IMR-90 (cell line): ENCODE measurements at regions not wholly inside any gene's neighbourhood (a gene's known extent, or its start where the extent isn't known, plus 50 kb on each side); places are given as distances from the start of the nearest gene placed in this dataset.
"Not testable (repeated sequence)": the region's sequence is repeated elsewhere in the genome, so short reads cannot be mapped to it uniquely, and the experiment has no call there.

Experiments used
- ATAC-seq: fragments of 200-7000 bp; cut with Tn5 transposase; 2 replicates; pipeline ENCODE4 v1.9.1; 2020; ENCODE audit warnings: low read depth, mild to moderate bottlenecking, moderate library complexity
- BruUV-seq: library from RNA; stranded (reverse); fragments of 400-500 nt; replicated peaks from 2 replicates; lab custom pipeline; 2021; lab: Mats Ljungman, UMichigan
- CTCF ChIA-PET: fragments of 300-600 bp; formaldehyde crosslinking; extraction: SDS; loops from one replicate; lab custom pipeline; 2021; ENCODE audit warnings: antibody characterized with exemption; lab: Yijun Ruan, JAX
- POLR2A ChIA-PET: fragments of 300-600 bp; sonication (Branson Sonifier 250); formaldehyde crosslinking; loops from one replicate; lab custom pipeline; 2022; ENCODE audit warnings: antibody characterized with exemption; ENCODE audit not compliant: unreplicated experiment; lab: Charles Lee
- DNase-seq: peaks from one replicate; pipeline ENCODE4 v3.0.0; 2013
- H2AFZ ChIP-seq: replicated peaks from 2 replicates; pipeline ENCODE3; 2013; ENCODE audit warnings: low read length, mild to moderate bottlenecking; ENCODE audit not compliant: poor library complexity
- H2AK5ac ChIP-seq: 2 replicates; pipeline ENCODE4 v1.6.1; 2013; ENCODE audit warnings: low read depth, low read length, inconsistent platforms
- H2AK9ac ChIP-seq: replicated peaks from 2 replicates; pipeline ENCODE3; 2013; ENCODE audit warnings: mild to moderate bottlenecking, low read depth, low read length, moderate library complexity; ENCODE audit not compliant: poor library complexity
- H2BK120ac ChIP-seq: 2 replicates; pipeline ENCODE4 v1.6.1; 2013; ENCODE audit warnings: low read depth, low read length, inconsistent platforms
- H2BK15ac ChIP-seq: 3 replicates; pipeline ENCODE4 v1.6.1; 2013; ENCODE audit warnings: low read depth, low read length, inconsistent platforms
- H2BK20ac ChIP-seq: 2 replicates; pipeline ENCODE4 v1.6.1; 2013; ENCODE audit warnings: low read depth, mild to moderate bottlenecking, inconsistent platforms, low read length, moderate library complexity
- H2BK5ac ChIP-seq: 2 replicates; pipeline ENCODE4 v1.6.1; 2013; ENCODE audit warnings: mild to moderate bottlenecking, low read depth, low read length, inconsistent platforms; ENCODE audit not compliant: poor library complexity, severe bottlenecking
- H3K14ac ChIP-seq: replicated peaks from 2 replicates; pipeline ENCODE4 v1.6.1; 2013; ENCODE audit warnings: low read depth, low read length, inconsistent platforms
- H3K18ac ChIP-seq: 2 replicates; pipeline ENCODE4 v1.6.1; 2013; ENCODE audit warnings: low read depth, low read length, control low read depth
- H3K23ac ChIP-seq: 2 replicates; pipeline ENCODE4 v1.6.1; 2013; ENCODE audit warnings: low read depth, low read length, inconsistent platforms
- H3K27ac ChIP-seq: 2 replicates; pipeline ENCODE4 v1.5.1; 2013; ENCODE audit warnings: mild to moderate bottlenecking, control low read depth, low read length; ENCODE audit not compliant: insufficient read depth
- H3K27me3 ChIP-seq: 2 replicates; pipeline ENCODE4 v1.6.1; 2013; ENCODE audit warnings: low read length; ENCODE audit not compliant: control insufficient read depth, insufficient read depth
- H3K36me3 ChIP-seq: 2 replicates; pipeline ENCODE4 v1.6.1; 2013; ENCODE audit warnings: low read length, mixed read lengths; ENCODE audit not compliant: control insufficient read depth, insufficient read depth
- H3K4ac ChIP-seq: 2 replicates; pipeline ENCODE4 v1.6.1; 2013; ENCODE audit warnings: low read depth, low read length, inconsistent platforms
- H3K4me1 ChIP-seq: 2 replicates; pipeline ENCODE4 v1.6.1; 2013; ENCODE audit warnings: low read length, mixed read lengths; ENCODE audit not compliant: control insufficient read depth, insufficient read depth
- H3K4me2 ChIP-seq: 2 replicates; pipeline ENCODE4 v1.6.1; 2013; ENCODE audit warnings: low read depth, mild to moderate bottlenecking, control low read depth, low read length, moderate library complexity
- H3K4me3 ChIP-seq: 2 replicates; pipeline ENCODE4 v1.5.1; 2013; ENCODE audit warnings: low read depth, mild to moderate bottlenecking, control low read depth, low read length, moderate library complexity; ENCODE audit not compliant: insufficient read depth
- H3K56ac ChIP-seq: 2 replicates; pipeline ENCODE4 v1.6.1; 2013; ENCODE audit warnings: low read length, inconsistent platforms; ENCODE audit not compliant: insufficient read depth; ENCODE audit errors: extremely low read depth
- H3K79me1 ChIP-seq, 2 experiments: 2 replicates each; pipeline ENCODE4 v1.6.1; 2013; ENCODE audit warnings: low read length in 2 of 2, inconsistent platforms in 1 of 2, low read depth in 1 of 2
- H3K9ac ChIP-seq: 2 replicates; pipeline ENCODE4 v1.6.1; 2013; ENCODE audit warnings: low read depth, low read length, control low read depth
- H3K9me1 ChIP-seq: 2 replicates; pipeline ENCODE4 v1.6.1; 2013; ENCODE audit warnings: low read length, inconsistent platforms; ENCODE audit not compliant: insufficient read depth
- H3K9me3 ChIP-seq: 2 replicates; pipeline ENCODE4 v1.6.1; 2013; ENCODE audit warnings: low read length; ENCODE audit not compliant: control insufficient read depth, insufficient read depth
- H4K20me1 ChIP-seq: 2 replicates; pipeline ENCODE4 v1.6.1; 2013; ENCODE audit warnings: low read length, inconsistent platforms; ENCODE audit not compliant: insufficient read depth
- H4K5ac ChIP-seq: 2 replicates; pipeline ENCODE4 v1.6.1; 2013; ENCODE audit warnings: mild to moderate bottlenecking, low read depth, low read length, control low read depth
- H4K8ac ChIP-seq, 2 experiments: 2 replicates each; pipeline ENCODE4 v1.6.1; 2013; ENCODE audit warnings: low read depth in 2 of 2, low read length in 2 of 2, control low read depth in 1 of 2, inconsistent platforms in 1 of 2
- H4K91ac ChIP-seq: 2 replicates; pipeline ENCODE4 v1.6.1; 2013; ENCODE audit warnings: low read depth, low read length, inconsistent platforms; ENCODE audit not compliant: insufficient read depth
- WGBS, 2 experiments: methylation state at CpG; one replicate each; pipeline versions ENCODE4 v1.1.5 to v1.1.7; 2013; ENCODE audit warnings: missing lambda C conversion rate in 2 of 2; ENCODE audit not compliant: insufficient read length in 1 of 2; ENCODE audit errors: extremely low coverage in 2 of 2; 5-methylcytosine and 5-hydroxymethylcytosine counted together
- dilution Hi-C: fragments of 300-500 bp; cut with HindIII; formaldehyde crosslinking; loops from one replicate; pipeline ENCODE4 v1.14.3; 2018; ENCODE audit warnings: low sequenced_read_pairs; ENCODE audit not compliant: unreplicated experiment
- in situ Hi-C: fragments of 300-500 bp; cut with MboI; formaldehyde crosslinking; loops from 3 replicates; pipeline ENCODE4 v1.14.3; 2019; ENCODE audit warnings: low sequenced_read_pairs, inconsistent platforms, mixed read lengths
- intact Hi-C: fragments of 100-400 bp; cut with micrococcal nuclease; formaldehyde crosslinking; loops from 2 replicates; pipeline ENCODE4 v1.10.0; 2022

GRCh38 chr2:132286289-132286911 is 124.6 kb upstream of the ANKRD30BL start:
- H3K27me3 ChIP-seq, H3K27ac ChIP-seq, H3K9me1 ChIP-seq, H3K14ac ChIP-seq, H2AK9ac ChIP-seq, H2BK15ac ChIP-seq, DNase-seq, H3K4me1 ChIP-seq, H3K36me3 ChIP-seq, H4K8ac ChIP-seq, H2BK5ac ChIP-seq, CTCF ChIA-PET, ATAC-seq, H2BK20ac ChIP-seq, H4K5ac ChIP-seq, H3K56ac ChIP-seq, H2AFZ ChIP-seq, H3K4me2 ChIP-seq, BruUV-seq, intact Hi-C loops, H3K4ac ChIP-seq, H3K18ac ChIP-seq, H2AK5ac ChIP-seq, H3K9me3 ChIP-seq, POLR2A ChIA-PET, in situ Hi-C loops, H4K20me1 ChIP-seq, H3K79me1 ChIP-seq, dilution Hi-C loops, H3K4me3 ChIP-seq, H3K23ac ChIP-seq, H4K91ac ChIP-seq, H3K9ac ChIP-seq, H2BK120ac ChIP-seq: not testable (repeated sequence)
- WGBS, 2 experiments, result 36% methylated on average over 3 of the region's 6 CpGs; no CpG with 5 or more reads in 1 of the 2 experiments

DNA sequence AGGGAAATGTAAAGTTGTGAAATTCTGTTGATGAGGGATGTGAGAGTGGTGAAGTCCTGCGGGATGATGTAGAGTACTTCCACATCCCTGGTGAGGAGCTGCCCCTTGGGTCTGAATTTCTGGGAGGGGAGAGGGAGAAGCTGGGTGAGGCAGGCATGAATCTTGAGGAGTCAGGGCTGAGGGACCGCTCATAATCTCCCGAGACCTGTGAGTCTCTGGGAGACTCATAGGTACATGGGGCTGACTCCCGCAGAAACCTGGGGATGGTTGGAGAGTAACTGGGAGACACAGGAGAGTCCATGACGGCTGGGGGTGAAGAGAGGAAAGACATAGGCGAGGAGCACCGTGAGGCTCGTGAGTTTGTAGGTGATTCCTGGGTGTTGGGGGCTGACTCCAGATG is 126.2 kb upstream of the ANKRD30BL start:
- H3K18ac ChIP-seq, H3K9me3 ChIP-seq, H3K9ac ChIP-seq, intact Hi-C loops, H3K4ac ChIP-seq, in situ Hi-C loops, H2BK15ac ChIP-seq, dilution Hi-C loops, H3K9me1 ChIP-seq, H3K4me2 ChIP-seq, H3K23ac ChIP-seq, H2AK9ac ChIP-seq, H2AK5ac ChIP-seq, H4K91ac ChIP-seq, H2AFZ ChIP-seq, H3K36me3 ChIP-seq, POLR2A ChIA-PET, H3K4me1 ChIP-seq, H2BK20ac ChIP-seq, H3K79me1 ChIP-seq, H3K56ac ChIP-seq, BruUV-seq, H3K27me3 ChIP-seq, H3K4me3 ChIP-seq, H4K8ac ChIP-seq, H4K5ac ChIP-seq, H2BK120ac ChIP-seq, CTCF ChIA-PET, ATAC-seq, H3K14ac ChIP-seq, H4K20me1 ChIP-seq, H3K27ac ChIP-seq, H2BK5ac ChIP-seq: not testable (repeated sequence)
- 63% methylated on average over 7 of the region's 8 CpGs; no CpG with 5 or more reads in 1 of the 2 experiments for WGBS, 2 experiments
- peak; percentile 7 for DNase-seq
